Activated T-cell treated with anti-CD3 and anti-CD28 coated beads, Interleukin-2, amount 50 U/mL, for 4 hours (primary cell): ENCODE measurements at regions not wholly inside any gene's neighbourhood (a gene's known extent, or its start where the extent isn't known, plus 50 kb on each side); places are given as distances from the start of the nearest gene placed in this dataset.

Experiments
- ATAC-seq, 2 donors: fragments of 200-7000 bp; cut with Tn5 transposase; one replicate each; pipeline ENCODE4 v1.10.0; 2021
- DNase-seq: peaks from one replicate; pipeline ENCODE4 v3.0.0-alpha.2; 2020
- H3K27me3 Mint-ChIP-seq: one replicate; pipeline ENCODE4 v1.8.0; 2021; ENCODE audit warnings: low read depth, mixed read lengths
- H3K36me3 Mint-ChIP-seq: one replicate; pipeline ENCODE4 v1.8.0; 2022; ENCODE audit warnings: mixed read lengths; ENCODE audit not compliant: insufficient read depth
- H3K4me1 Mint-ChIP-seq: one replicate; pipeline ENCODE4 v1.8.0; 2021; ENCODE audit warnings: low read depth, mixed read lengths
- H3K4me3 Mint-ChIP-seq: one replicate; pipeline ENCODE4 v1.8.0; 2021; ENCODE audit warnings: mild to moderate bottlenecking, moderate library complexity, mixed read lengths
- H3K9me3 Mint-ChIP-seq: one replicate; pipeline ENCODE4 v1.8.0; 2021; ENCODE audit warnings: mixed read lengths

GRCh38 chr2:151197184-151198108, 64.2 kb downstream of the RBM43 start:
- H3K9me3 Mint-ChIP-seq: no peaks in the 10 kb centered on the region
- no peak for ATAC-seq
- no peak overlapping the region for H3K4me3 Mint-ChIP-seq
- no peaks in the 10 kb centered on the region for H3K36me3 Mint-ChIP-seq
- H3K4me1 Mint-ChIP-seq: peaks cover 3% of the 10 kb centered on the region
- H3K27me3 Mint-ChIP-seq: peaks cover 10% of the 10 kb centered on the region
- DNase-seq: no peak

GRCh38 chr2:151193576-151193975, 68.1 kb downstream of the RBM43 start:
- peaks cover 2% of the 10 kb centered on the region for H3K4me1 Mint-ChIP-seq
- no peak for DNase-seq
- no peaks in the 10 kb centered on the region for H3K9me3 Mint-ChIP-seq
- H3K36me3 Mint-ChIP-seq: no peaks in the 10 kb centered on the region
- H3K27me3 Mint-ChIP-seq: peaks cover 10% of the 10 kb centered on the region
- no peak for ATAC-seq
- H3K4me3 Mint-ChIP-seq: no peak overlapping the region

- DNase-seq (no peak), ATAC-seq (no peak)
- Mint-ChIP-seq H3K4me1 (peaks cover 2% of the 10 kb centered on the region), H3K4me3 (no peak overlapping the region), H3K36me3 (no peaks in the 10 kb centered on the region), H3K9me3 (no peaks in the 10 kb centered on the region), H3K27me3 (peaks cover 7% of the 10 kb centered on the region)
Observed at GRCh38 chr2:151192681-151193080, 69.0 kb downstream of the RBM43 start.

- Mint-ChIP-seq H3K4me1 (peaks cover 2% of the 10 kb centered on the region), H3K4me3 (no peak overlapping the region), H3K9me3 (no peaks in the 10 kb centered on the region), H3K27me3 (peaks cover 3% of the 10 kb centered on the region), H3K36me3 (no peaks in the 10 kb centered on the region)
- DNase-seq: no peak
- ATAC-seq: no peak
Observed at GRCh38 chr2:151191001-151191400, 70.7 kb downstream of the RBM43 start.

- no peaks in the 10 kb centered on the region for H3K27me3 Mint-ChIP-seq
- H3K36me3 Mint-ChIP-seq: no peaks in the 10 kb centered on the region
- no peaks in the 10 kb centered on the region for H3K9me3 Mint-ChIP-seq
- ATAC-seq: no peak
- peaks cover 2% of the 10 kb centered on the region for H3K4me1 Mint-ChIP-seq
- no peak for DNase-seq
- H3K4me3 Mint-ChIP-seq: no peak overlapping the region
Observed at GRCh38 chr2:151189125-151189524, 72.5 kb downstream of the RBM43 start.

- DNase-seq: no peak
- Mint-ChIP-seq H3K9me3 (no peaks in the 10 kb centered on the region), H3K4me1 (peaks cover 2% of the 10 kb centered on the region), H3K27me3 (peaks cover 9% of the 10 kb centered on the region), H3K4me3 (no peak overlapping the region), H3K36me3 (no peaks in the 10 kb centered on the region)
- no peak for ATAC-seq
Observed at GRCh38 chr2:151186011-151186410, 75.7 kb downstream of the RBM43 start.

- ATAC-seq (no peak), DNase-seq (no peak)
- H3K9me3 Mint-ChIP-seq: no peaks in the 10 kb centered on the region
- no peaks in the 10 kb centered on the region for H3K36me3 Mint-ChIP-seq
- peaks cover 14% of the 10 kb centered on the region for H3K27me3 Mint-ChIP-seq
- no peaks in the 10 kb centered on the region for H3K4me1 Mint-ChIP-seq
- no peak overlapping the region for H3K4me3 Mint-ChIP-seq
Observed at GRCh38 chr2:151182899-151183809, 78.5 kb downstream of the RBM43 start.

GRCh38 chr2:151182396-151182795, 79.3 kb downstream of the RBM43 start:
- Mint-ChIP-seq H3K9me3 (no peaks in the 10 kb centered on the region), H3K36me3 (no peaks in the 10 kb centered on the region), H3K4me3 (no peak overlapping the region), H3K4me1 (no peaks in the 10 kb centered on the region), H3K27me3 (peaks cover 16% of the 10 kb centered on the region)
- no peak for ATAC-seq
- no peak for DNase-seq

GRCh38 chr2:151181524-151181923, 80.1 kb downstream of the RBM43 start:
- DNase-seq (no peak), ATAC-seq (no peak)
- no peak overlapping the region for H3K4me3 Mint-ChIP-seq

GRCh38 chr2:151180123-151180522, 81.5 kb downstream of the RBM43 start:
- peaks cover 16% of the 10 kb centered on the region for H3K27me3 Mint-ChIP-seq
- H3K4me1 Mint-ChIP-seq: no peaks in the 10 kb centered on the region
- no peak overlapping the region for H3K4me3 Mint-ChIP-seq
- DNase-seq (no peak), ATAC-seq (no peak)
- H3K9me3 Mint-ChIP-seq: no peaks in the 10 kb centered on the region
- no peaks in the 10 kb centered on the region for H3K36me3 Mint-ChIP-seq

More at GRCh38 chr2:151181524-151181923, 80.1 kb downstream of the RBM43 start:
- Mint-ChIP-seq H3K36me3 (no peaks in the 10 kb centered on the region), H3K9me3 (no peaks in the 10 kb centered on the region), H3K4me1 (no peaks in the 10 kb centered on the region), H3K27me3 (peaks cover 16% of the 10 kb centered on the region)

- no peaks in the 10 kb centered on the region for H3K36me3 Mint-ChIP-seq
- H3K27me3 Mint-ChIP-seq: peaks cover 15% of the 10 kb centered on the region
- no peaks in the 10 kb centered on the region for H3K9me3 Mint-ChIP-seq
- ATAC-seq: no peak
- DNase-seq: no peak
- H3K4me3 Mint-ChIP-seq: no peak overlapping the region
- H3K4me1 Mint-ChIP-seq: no peaks in the 10 kb centered on the region
Observed at GRCh38 chr2:151178207-151178606, 83.5 kb downstream of the RBM43 start.

GRCh38 chr2:151177756-151178155, 83.9 kb downstream of the RBM43 start:
- peaks cover 14% of the 10 kb centered on the region for H3K27me3 Mint-ChIP-seq
- H3K9me3 Mint-ChIP-seq: no peaks in the 10 kb centered on the region
- H3K4me1 Mint-ChIP-seq: no peaks in the 10 kb centered on the region
- H3K4me3 Mint-ChIP-seq: no peak overlapping the region
- DNase-seq: no peak
- no peaks in the 10 kb centered on the region for H3K36me3 Mint-ChIP-seq
- ATAC-seq: no peak

- Mint-ChIP-seq H3K4me3 (no peak overlapping the region), H3K4me1 (no peaks in the 10 kb centered on the region), H3K27me3 (peaks cover 12% of the 10 kb centered on the region), H3K9me3 (no peaks in the 10 kb centered on the region), H3K36me3 (no peaks in the 10 kb centered on the region)
- ATAC-seq (no peak), DNase-seq (no peak)
Observed at GRCh38 chr2:151176661-151177060, 85.0 kb downstream of the RBM43 start.

GRCh38 chr2:151175864-151176263, 85.8 kb downstream of the RBM43 start:
- DNase-seq (no peak), ATAC-seq (no peak)
- Mint-ChIP-seq H3K36me3 (no peaks in the 10 kb centered on the region), H3K27me3 (peaks cover 10% of the 10 kb centered on the region), H3K4me3 (no peak overlapping the region), H3K9me3 (no peaks in the 10 kb centered on the region), H3K4me1 (no peaks in the 10 kb centered on the region)
